Renal pelvis (tissue), 1 donor: ENCODE measurements at regions not wholly inside any gene's neighbourhood (a gene's known extent, or its start where the extent isn't known, plus 50 kb on each side); places are given as distances from the start of the nearest gene placed in this dataset.
"Not testable (repeated sequence)": the region's sequence is repeated elsewhere in the genome, so short reads cannot be mapped to it uniquely, and the experiment has no call there.

Source experiments
- DNase-seq: peaks from one replicate; pipeline ENCODE4 v3.0.0-alpha.2; 2013

- peak; percentile 28 for DNase-seq
Measured at GRCh38 chr4:187666697-187667494, 328.7 kb upstream of the ZFP42 start.

GRCh38 chr4:187668526-187669082 lies 327.0 kb upstream of the ZFP42 start:
- no peak for DNase-seq

- not testable (repeated sequence) for DNase-seq
Measured at GRCh38 chr4:187671521-187671920, 324.1 kb upstream of the ZFP42 start.

GRCh38 chr4:187671958-187672357 lies 323.6 kb upstream of the ZFP42 start:
- not testable (repeated sequence) for DNase-seq

- not testable (repeated sequence) for DNase-seq
Measured at GRCh38 chr4:187672526-187672925, 323.0 kb upstream of the ZFP42 start.

GRCh38 chr4:187679450-187679849 lies 316.1 kb upstream of the ZFP42 start:
- DNase-seq = no peak

- no peak for DNase-seq
Measured at GRCh38 chr4:187685247-187685646, 310.3 kb upstream of the ZFP42 start.

- no peak for DNase-seq
Measured at GRCh38 chr4:187687697-187688096, 307.9 kb upstream of the ZFP42 start.

- DNase-seq = no peak
Measured at GRCh38 chr4:187692626-187693025, 302.9 kb upstream of the ZFP42 start.

- DNase-seq = not testable (repeated sequence)
Measured at GRCh38 chr4:187695531-187695930, 300.0 kb upstream of the ZFP42 start.

- DNase-seq = no peak
Measured at GRCh38 chr4:187711586-187711985, 284.0 kb upstream of the ZFP42 start.

- no peak for DNase-seq
Measured at GRCh38 chr4:187714957-187715356, 280.6 kb upstream of the ZFP42 start.

- DNase-seq = no peak
Measured at GRCh38 chr4:187715466-187715865, 280.1 kb upstream of the ZFP42 start.

GRCh38 chr4:187724456-187724855 lies 271.1 kb upstream of the ZFP42 start:
- no peak for DNase-seq

- DNase-seq = no peak
Measured at GRCh38 chr4:187726485-187726884, 269.1 kb upstream of the ZFP42 start.

GRCh38 chr4:187732524-187732923 lies 263.0 kb upstream of the ZFP42 start:
- no peak for DNase-seq

GRCh38 chr4:187739771-187740170 lies 255.8 kb upstream of the ZFP42 start:
- no peak for DNase-seq

GRCh38 chr4:187744911-187745310 lies 250.7 kb upstream of the ZFP42 start:
- no peak for DNase-seq

GRCh38 chr4:187750652-187751051 lies 244.9 kb upstream of the ZFP42 start:
- not testable (repeated sequence) for DNase-seq

GRCh38 chr4:187767158-187767557 lies 228.4 kb upstream of the ZFP42 start:
- DNase-seq = no peak

GRCh38 chr4:187767687-187768086 lies 227.9 kb upstream of the ZFP42 start:
- DNase-seq = no peak

- DNase-seq = no peak
Measured at GRCh38 chr4:187770345-187770744, 225.2 kb upstream of the ZFP42 start.

- DNase-seq = no peak
Measured at GRCh38 chr4:187777954-187778353, 217.6 kb upstream of the ZFP42 start.

GRCh38 chr4:187780070-187780469 lies 215.5 kb upstream of the ZFP42 start:
- no peak for DNase-seq
